Left ventricle myocardium inferior (tissue), 1 donor: ENCODE measurements at regions not wholly inside any gene's neighbourhood (a gene's known extent, or its start where the extent isn't known, plus 50 kb on each side); places are given as distances from the start of the nearest gene placed in this dataset.
"Not testable (repeated sequence)": the region's sequence is repeated elsewhere in the genome, so short reads cannot be mapped to it uniquely, and the experiment has no call there.

Source experiments
- DNase-seq: peaks from one replicate; pipeline ENCODE4 v3.0.0-alpha.2; 2020
- H3K27ac ChIP-seq: fragments of 200-600 bp; replicated peaks from 2 replicates; pipeline ENCODE4 v1.8.0; 2021
- H3K27me3 ChIP-seq: fragments of 200-600 bp; 2 replicates; pipeline ENCODE4 v1.8.0; 2021; ENCODE audit warnings: low read depth
- H3K36me3 ChIP-seq: fragments of 200-600 bp; 2 replicates; pipeline ENCODE4 v1.8.0; 2021
- H3K4me1 ChIP-seq: fragments of 200-600 bp; 2 replicates; pipeline ENCODE4 v1.8.0; 2021
- H3K4me3 ChIP-seq: fragments of 200-600 bp; 2 replicates; pipeline ENCODE4 v1.8.0; 2021; ENCODE audit warnings: mild to moderate bottlenecking, moderate library complexity
- H3K9me3 ChIP-seq: fragments of 200-600 bp; replicated peaks from 2 replicates; pipeline ENCODE4 v1.8.0; 2021
- intact Hi-C: fragments of 100-400 bp; cut with micrococcal nuclease; formaldehyde crosslinking; loops from one replicate; pipeline ENCODE4 v1.11.0; 2022
- TF ChIP-seq, protein P1 (sequence below): fragments of 200-600 bp; IDR thresholded peaks from 2 replicates; pipeline ENCODE4 v1.8.0; 2021; ENCODE audit warnings: antibody characterized with exemption, mild to moderate bottlenecking, borderline replicate concordance
- donor health status: DM: no; HTN: yes; CAD: no; lungs with severe emphysema.

DNA sequence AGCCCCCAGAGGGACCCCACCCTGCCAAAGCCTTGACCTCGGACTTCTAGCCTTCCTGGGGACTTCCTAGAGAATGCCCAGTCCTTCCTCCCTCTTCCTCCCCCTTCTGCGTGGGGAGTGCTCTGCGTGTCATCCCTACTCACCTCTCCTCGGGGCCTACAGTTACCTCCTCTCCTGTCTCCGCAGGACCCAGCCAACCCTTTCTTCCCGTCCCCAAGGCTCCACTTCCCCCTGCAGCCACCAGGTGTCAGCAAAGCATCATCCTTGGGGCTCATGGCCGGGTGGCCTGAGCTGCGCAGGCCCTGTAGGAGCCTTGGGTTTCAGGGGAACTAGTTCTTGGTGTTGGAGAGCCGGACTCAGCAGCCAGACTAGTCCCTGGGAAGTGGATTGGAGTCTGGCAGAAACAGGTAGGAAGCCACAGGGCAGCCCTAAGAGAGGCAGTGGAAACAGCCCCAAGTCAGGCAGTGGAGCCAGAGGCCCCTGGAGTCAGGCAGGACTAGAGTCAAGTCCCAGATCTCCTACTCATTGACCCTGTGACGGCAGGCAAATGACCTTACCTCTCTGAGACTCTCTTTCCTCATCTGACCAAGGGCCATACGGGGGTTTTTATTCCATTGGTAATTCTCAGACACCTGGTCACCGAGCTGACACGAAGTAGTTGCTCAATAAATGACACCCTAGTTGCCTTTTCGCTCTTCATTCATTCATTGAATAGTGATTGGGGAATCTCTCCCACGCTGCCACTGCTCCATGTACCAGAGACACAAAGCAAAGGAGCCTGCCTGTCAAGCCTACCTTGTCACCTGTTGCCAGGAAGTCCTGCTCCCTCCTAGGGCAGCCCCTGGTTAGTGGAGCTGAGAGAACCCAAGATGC lies 101.8 kb upstream of the GRK3 start:
- DNase-seq: peak; percentile 69
- intact Hi-C loops: loop anchor here (5.0 to 10.0 kb wide), 2 partner anchors 240 to 312 kb away; no protein-coding TSS in a partner anchor
- TF ChIP-seq, protein P1, sequence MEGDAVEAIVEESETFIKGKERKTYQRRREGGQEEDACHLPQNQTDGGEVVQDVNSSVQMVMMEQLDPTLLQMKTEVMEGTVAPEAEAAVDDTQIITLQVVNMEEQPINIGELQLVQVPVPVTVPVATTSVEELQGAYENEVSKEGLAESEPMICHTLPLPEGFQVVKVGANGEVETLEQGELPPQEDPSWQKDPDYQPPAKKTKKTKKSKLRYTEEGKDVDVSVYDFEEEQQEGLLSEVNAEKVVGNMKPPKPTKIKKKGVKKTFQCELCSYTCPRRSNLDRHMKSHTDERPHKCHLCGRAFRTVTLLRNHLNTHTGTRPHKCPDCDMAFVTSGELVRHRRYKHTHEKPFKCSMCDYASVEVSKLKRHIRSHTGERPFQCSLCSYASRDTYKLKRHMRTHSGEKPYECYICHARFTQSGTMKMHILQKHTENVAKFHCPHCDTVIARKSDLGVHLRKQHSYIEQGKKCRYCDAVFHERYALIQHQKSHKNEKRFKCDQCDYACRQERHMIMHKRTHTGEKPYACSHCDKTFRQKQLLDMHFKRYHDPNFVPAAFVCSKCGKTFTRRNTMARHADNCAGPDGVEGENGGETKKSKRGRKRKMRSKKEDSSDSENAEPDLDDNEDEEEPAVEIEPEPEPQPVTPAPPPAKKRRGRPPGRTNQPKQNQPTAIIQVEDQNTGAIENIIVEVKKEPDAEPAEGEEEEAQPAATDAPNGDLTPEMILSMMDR: peak; percentile 98

DNA sequence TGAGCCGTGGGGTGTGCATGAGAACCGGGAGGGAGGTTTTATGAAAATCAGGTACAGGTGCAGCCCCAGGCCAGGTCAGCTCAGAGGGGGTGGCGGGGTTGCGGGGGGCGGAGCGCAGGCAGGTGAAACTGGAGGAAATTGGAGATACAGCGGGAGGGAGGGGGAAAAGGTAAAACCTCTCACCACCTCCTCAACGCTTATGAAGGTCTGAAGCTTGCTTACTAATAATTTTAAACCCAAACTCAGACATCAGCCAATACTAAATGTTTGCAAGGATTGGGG lies 101.2 kb upstream of the GRK3 start:
- intact Hi-C loops: loop anchor here (5.0 to 10.0 kb wide), 2 partner anchors 239 to 312 kb away; no protein-coding TSS in a partner anchor
- H3K27ac ChIP-seq, DNase-seq, H3K4me1 ChIP-seq, H3K27me3 ChIP-seq, H3K9me3 ChIP-seq, H3K4me3 ChIP-seq: not testable (repeated sequence)
- H3K36me3 ChIP-seq: peaks cover 34% of the 10 kb centered on the region

More for the DNA sequence above, 101.8 kb upstream of the GRK3 start:
- H3K9me3 ChIP-seq, H3K4me1 ChIP-seq, H3K27me3 ChIP-seq, H3K27ac ChIP-seq, H3K4me3 ChIP-seq: not testable (repeated sequence)
- peaks cover 39% of the 10 kb centered on the region for H3K36me3 ChIP-seq

DNA sequence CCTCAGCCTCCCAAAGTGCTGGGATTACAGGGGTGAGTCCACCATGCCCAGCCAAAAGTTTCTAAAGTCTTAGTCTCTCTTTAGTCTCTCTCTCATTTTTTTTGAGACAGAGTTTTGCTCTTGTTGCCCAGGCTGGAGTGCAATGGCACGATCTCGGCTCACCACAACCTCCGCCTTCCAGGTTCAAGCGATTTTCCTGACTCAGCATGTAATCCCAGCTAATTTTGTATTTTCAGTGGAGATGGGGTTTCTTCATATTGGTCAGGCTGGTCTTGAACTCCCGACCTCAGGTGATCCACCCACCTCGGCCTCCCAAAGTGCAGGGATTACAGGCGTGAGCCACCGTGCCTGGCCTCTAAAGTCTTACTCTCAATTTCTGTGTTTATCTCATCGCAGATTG lies 100.1 kb upstream of the GRK3 start:
- not testable (repeated sequence) for H3K27me3 ChIP-seq, H3K9me3 ChIP-seq, H3K27ac ChIP-seq, H3K4me1 ChIP-seq, H3K4me3 ChIP-seq, DNase-seq
- intact Hi-C loops: loop anchor here (5.0 to 10.0 kb wide), 2 partner anchors 238 to 310 kb away; no protein-coding TSS in a partner anchor
- peaks cover 25% of the 10 kb centered on the region for H3K36me3 ChIP-seq

DNA sequence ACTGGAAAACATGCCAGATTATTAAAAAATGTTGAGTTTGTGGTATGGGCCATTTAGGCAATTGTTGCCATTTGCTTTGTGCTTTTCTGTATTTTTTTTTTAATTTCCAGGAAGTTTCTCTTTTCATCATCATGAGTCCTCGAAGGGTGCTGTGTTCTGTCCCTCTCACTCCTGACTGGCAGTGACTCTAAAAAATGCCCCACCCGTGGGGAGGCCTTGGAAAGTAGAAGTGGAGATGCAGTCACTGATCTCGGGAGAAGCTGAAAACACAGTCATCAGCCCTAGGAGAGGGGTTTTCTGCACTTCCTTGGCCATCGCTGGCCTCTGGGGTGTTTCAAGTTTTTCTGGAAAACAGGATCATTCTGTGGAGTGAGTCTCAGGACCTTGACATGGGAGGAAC lies 98.5 kb upstream of the GRK3 start:
- intact Hi-C loops: loop anchor here (10.0 kb wide), 1 partner anchor 309 kb away; no protein-coding TSS in a partner anchor

DNA sequence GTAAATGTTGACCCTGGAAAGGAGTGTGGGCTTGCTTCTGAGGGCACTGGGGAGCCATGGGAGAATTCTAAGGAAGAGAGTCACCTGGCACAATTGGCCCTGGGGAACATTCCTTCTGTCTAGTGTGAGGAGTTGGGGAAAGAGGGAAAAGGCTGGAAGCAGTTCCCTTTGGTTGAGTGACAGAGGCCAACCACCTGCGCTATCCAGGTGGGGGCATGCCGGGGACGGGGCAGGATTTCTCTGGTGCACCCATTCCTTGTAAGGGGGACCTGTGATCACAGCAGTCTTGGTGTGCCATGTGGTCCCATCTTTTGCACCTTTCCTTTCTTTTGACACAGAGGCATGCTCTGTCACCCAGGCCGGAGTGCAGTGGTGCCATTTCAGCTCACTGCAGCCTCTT lies 92.1 kb upstream of the GRK3 start:
- H3K4me1 ChIP-seq: peaks cover 12% of the 10 kb centered on the region
- H3K4me3 ChIP-seq: no peak overlapping the region
- no peaks in the 10 kb centered on the region for H3K27me3 ChIP-seq
- H3K36me3 ChIP-seq: no peaks in the 10 kb centered on the region
- H3K27ac ChIP-seq: no peak overlapping the region
- peaks cover 3% of the 10 kb centered on the region for H3K9me3 ChIP-seq
- intact Hi-C loops: no loop called here
- no peak for DNase-seq
- TF ChIP-seq, protein P1: no peak

More for the DNA sequence above, 98.5 kb upstream of the GRK3 start:
- peaks cover 10% of the 10 kb centered on the region for H3K36me3 ChIP-seq
- H3K27me3 ChIP-seq: no peaks in the 10 kb centered on the region
- no peaks in the 10 kb centered on the region for H3K9me3 ChIP-seq
- no peaks in the 10 kb centered on the region for H3K4me1 ChIP-seq
- H3K27ac ChIP-seq: no peak overlapping the region
- TF ChIP-seq, protein P1: no peak
- H3K4me3 ChIP-seq: no peak overlapping the region
- DNase-seq: no peak

DNA sequence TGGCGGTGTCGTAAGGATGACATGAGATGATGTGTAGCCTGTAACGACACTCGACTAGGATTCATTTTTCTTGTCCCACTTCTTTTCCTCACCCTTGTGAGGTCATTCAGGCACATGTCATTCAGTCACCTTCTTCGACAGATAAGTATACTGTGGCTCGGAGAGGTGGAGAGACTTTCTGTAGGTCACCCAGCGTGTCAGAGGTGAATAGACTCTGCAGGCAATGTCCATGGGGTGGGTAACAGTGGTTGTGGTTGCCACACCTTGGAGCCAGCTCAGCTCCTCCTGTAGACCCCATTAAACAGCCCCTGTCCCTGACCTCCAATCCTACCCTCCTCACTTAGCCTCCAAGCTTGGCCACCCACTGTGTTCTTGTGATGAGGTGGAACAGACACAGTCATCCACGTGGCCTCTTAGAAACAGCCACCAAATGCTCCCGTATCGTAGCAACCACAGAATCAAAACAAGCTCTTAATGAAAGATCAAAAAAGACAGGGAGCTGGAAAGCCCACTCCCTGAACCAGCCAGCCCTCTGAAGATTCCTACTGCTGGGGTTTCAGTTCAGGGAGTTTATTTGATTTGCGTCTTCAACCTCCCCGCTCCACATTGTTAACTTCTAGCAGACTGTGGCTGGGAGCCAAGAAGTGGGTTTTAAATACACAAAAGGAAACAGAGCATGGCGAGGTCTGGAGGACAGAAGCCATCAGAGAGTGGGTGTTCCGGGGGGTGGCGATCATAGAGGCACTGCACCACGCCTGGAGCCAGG lies 89.0 kb upstream of the GRK3 start:
- intact Hi-C loops: no loop called here
- TF ChIP-seq, protein P1: no peak
- Histone ChIP-seq H3K4me3 (no peak overlapping the region), H3K27me3 (no peaks in the 10 kb centered on the region), H3K4me1 (peaks cover 12% of the 10 kb centered on the region), H3K9me3 (peaks cover 5% of the 10 kb centered on the region), H3K36me3 (no peaks in the 10 kb centered on the region), H3K27ac (no peak overlapping the region)
- DNase-seq: no peak
